Fibroblast of mammary gland (primary cell): ENCODE measurements at regions not wholly inside any gene's neighbourhood (a gene's known extent, or its start where the extent isn't known, plus 50 kb on each side); places are given as distances from the start of the nearest gene placed in this dataset.

Source experiments
- DNase-seq: peaks from one replicate; pipeline ENCODE4 v3.0.0-alpha.2; 2010; ENCODE audit warnings: low read depth
- H3K4me3 ChIP-seq: 2 replicates; pipeline ENCODE4 v1.5.1; 2011; ENCODE audit warnings: low read depth, mild to moderate bottlenecking, low read length, moderate library complexity; ENCODE audit not compliant: control insufficient read depth
- TF ChIP-seq, protein P1 (sequence below): conservative IDR thresholded peaks from 2 replicates; pipeline ENCODE4 v1.5.1; 2011; ENCODE audit warnings: low read depth, low read length, inconsistent platforms; ENCODE audit not compliant: control insufficient read depth, insufficient read depth

- TF ChIP-seq, protein P1, sequence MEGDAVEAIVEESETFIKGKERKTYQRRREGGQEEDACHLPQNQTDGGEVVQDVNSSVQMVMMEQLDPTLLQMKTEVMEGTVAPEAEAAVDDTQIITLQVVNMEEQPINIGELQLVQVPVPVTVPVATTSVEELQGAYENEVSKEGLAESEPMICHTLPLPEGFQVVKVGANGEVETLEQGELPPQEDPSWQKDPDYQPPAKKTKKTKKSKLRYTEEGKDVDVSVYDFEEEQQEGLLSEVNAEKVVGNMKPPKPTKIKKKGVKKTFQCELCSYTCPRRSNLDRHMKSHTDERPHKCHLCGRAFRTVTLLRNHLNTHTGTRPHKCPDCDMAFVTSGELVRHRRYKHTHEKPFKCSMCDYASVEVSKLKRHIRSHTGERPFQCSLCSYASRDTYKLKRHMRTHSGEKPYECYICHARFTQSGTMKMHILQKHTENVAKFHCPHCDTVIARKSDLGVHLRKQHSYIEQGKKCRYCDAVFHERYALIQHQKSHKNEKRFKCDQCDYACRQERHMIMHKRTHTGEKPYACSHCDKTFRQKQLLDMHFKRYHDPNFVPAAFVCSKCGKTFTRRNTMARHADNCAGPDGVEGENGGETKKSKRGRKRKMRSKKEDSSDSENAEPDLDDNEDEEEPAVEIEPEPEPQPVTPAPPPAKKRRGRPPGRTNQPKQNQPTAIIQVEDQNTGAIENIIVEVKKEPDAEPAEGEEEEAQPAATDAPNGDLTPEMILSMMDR: no peak
- peak; percentile 58 for DNase-seq
- H3K4me3 ChIP-seq: no peak overlapping the region
Observed at GRCh38 chr6:144340541-144341371, 55.6 kb downstream of the UTRN start.

DNA sequence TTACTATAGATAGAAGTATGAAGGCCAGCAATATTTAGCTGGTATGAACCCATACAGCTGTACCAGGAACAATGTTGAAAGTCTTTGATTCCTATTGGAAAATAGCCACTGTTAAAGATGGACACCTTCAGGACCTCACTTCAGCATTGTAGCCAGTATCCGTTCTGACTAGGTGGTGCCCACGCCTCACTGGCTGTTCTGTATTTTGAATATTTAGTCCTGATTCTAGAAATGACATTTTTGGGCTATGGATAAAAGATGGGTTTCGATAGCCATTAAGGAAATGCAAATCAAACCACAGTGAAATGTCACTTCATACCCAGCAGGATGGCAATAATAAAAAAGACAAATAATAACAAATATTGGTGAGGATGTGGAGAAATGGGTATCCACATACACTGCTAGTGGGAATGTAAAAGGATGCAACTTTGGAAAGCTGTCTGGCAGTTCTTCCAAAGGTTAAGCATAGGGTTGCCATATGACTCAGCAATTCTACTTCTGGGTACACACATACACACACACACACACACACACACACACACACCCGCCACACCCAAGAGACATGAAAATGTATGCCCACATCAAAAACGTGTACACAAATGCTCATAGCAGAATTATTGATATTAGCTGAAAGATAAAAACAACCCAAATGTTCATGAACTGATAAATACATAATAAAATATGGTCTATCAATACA is 56.8 kb downstream of the UTRN start:
- DNase-seq: peak; percentile 42
- TF ChIP-seq, protein P1: no peak
- H3K4me3 ChIP-seq: no peak overlapping the region

DNA sequence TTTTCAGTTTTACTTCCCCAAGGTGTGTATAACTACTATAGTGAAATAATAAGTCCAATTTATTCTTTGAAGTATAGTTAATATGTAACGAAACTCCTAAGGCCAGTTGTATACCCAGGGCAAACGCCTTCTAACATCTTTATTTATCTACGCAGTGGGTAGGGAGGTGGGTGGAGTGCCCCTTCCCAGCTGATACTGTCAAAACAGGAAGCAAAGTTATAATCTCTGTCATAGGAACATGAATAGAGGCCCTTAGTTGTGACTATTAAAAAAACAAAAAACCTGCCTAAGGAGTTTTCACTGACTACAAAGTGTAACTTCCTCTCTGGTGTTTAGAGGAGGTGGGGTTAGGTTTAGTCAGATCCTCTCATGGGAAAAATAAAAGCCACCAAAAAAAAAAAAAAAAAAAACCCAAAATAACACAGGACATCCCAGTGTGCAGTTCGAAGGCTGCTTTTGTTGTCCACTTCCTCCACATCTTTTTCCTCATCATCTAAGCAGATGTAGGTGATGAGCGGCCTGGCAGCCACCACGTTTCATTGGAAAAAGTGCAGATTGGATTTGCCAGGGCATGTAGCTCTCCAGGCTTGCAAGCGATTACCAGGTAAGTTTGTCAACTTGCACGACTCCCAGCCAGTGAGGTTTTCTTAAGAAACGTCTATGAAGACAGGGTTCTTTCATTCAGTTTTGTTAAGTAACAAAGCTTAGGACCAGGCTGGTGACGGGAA is 58.7 kb downstream of the UTRN start:
- no peak for DNase-seq
- no peak overlapping the region for H3K4me3 ChIP-seq
- TF ChIP-seq, protein P1: no peak

DNA sequence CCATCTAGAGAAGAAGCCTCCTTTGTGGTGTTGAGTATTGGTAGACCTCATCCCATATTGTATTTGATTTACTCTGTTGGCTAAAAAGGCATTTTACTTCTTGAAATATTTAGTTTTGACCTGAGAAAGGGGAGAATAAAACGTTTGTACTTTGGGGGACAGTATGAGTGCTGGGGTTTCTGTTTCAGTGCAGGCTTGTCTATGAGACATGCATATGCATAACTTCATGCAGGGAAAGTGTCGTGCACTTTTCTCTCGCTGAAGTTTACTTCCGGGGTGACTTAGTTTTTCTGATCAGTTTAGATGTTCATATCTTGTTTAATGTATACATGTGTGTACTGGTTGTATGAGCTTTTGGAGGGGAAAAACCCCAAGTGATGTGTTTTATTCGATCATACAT is 59.5 kb downstream of the UTRN start:
- DNase-seq: no peak
- no peak overlapping the region for H3K4me3 ChIP-seq
- TF ChIP-seq, protein P1: no peak

DNA sequence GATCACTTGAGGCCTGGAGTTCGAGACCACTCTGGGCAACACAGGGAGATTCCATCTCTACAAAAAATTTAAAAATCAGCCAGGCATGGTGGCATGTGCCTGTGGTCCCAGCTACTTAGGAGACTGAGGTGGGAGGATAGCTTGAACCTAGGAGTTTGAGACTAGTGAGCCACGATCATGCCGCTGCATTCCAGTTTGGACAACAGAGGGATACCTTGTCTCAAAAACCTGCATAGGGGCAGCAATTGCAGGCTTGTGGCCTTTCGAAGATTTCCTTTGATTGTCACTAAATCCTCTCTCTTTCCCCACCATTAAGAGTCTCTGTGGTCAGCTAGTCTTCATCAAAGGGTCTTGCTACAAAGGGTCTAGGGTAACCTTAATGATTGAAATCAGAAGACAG is 60.3 kb downstream of the UTRN start:
- no peak for DNase-seq
- TF ChIP-seq, protein P1: no peak
- H3K4me3 ChIP-seq: no peak overlapping the region

- H3K4me3 ChIP-seq: no peak overlapping the region
- DNase-seq: peak; percentile 71
- TF ChIP-seq, protein P1: no peak
Observed at GRCh38 chr6:144346719-144347447, 61.7 kb downstream of the UTRN start.
